K562 (cell line): ENCODE measurements at regions not wholly inside any gene's neighbourhood (a gene's known extent, or its start where the extent isn't known, plus 50 kb on each side); places are given as distances from the start of the nearest gene placed in this dataset.

Experiments used
- ATAC-seq: fragments of 200-7000 bp; cut with Tn5 transposase; 3 replicates; pipeline ENCODE4 v1.9.1; 2020; ENCODE audit warnings: moderate library complexity
- BruUV-seq: library from RNA; stranded (reverse); fragments of 400-500 nt; replicated peaks from 2 replicates; lab custom pipeline; 2021; lab: Mats Ljungman, UMichigan
- CTCF ChIA-PET: fragments of 300-600 bp; formaldehyde crosslinking; extraction: SDS; loops from one replicate; lab custom pipeline; 2021; ENCODE audit warnings: low intra/inter-chr PET ratio; lab: Yijun Ruan, JAX
- POLR2A ChIA-PET: fragments of 300-600, 350-650 bp; sonication (Branson Sonifier 250); formaldehyde crosslinking; extraction: SDS; loops from one replicate; lab custom pipeline; 2021; ENCODE audit warnings: antibody characterized with exemption, inconsistent platforms; lab: Yijun Ruan, JAX
- DNase-seq, 4 experiments: peaks; one replicate each; pipeline versions ENCODE4 v3.0.0 to v3.0.0-alpha.2; 2011 to 2018; ENCODE audit warnings: low spot score in 3 of 4, mixed read lengths in 3 of 4; ENCODE audit errors: extremely low read depth in 1 of 4
- FAIRE-seq: peaks from 2 replicates; lab custom pipeline; 2011; peaks lifted over from hg19 to GRCh38; lab: Jason Lieb, UNC
- H2AFZ ChIP-seq: 2 replicates; pipeline ENCODE4 v1.6.0; 2011; ENCODE audit warnings: low read depth, low read length, control low read depth, inconsistent platforms
- H3K27ac ChIP-seq: fragments of 200-600 bp; 3 replicates; pipeline ENCODE4 v1.8.0; 2011; ENCODE audit warnings: low read depth, mild to moderate bottlenecking, control low read depth, inconsistent platforms, low read length, moderate library complexity, mixed read lengths; ENCODE audit errors: extremely low read depth
- H3K27me3 ChIP-seq, 2 experiments: fragments of 300-600 bp in 1 of 2; 2 replicates in 1 of 2; 3 replicates in 1 of 2; pipeline versions ENCODE4 v1.6.0 to v1.8.0; 2011; ENCODE audit warnings: inconsistent platforms in 2 of 2, low read length in 2 of 2, mild to moderate bottlenecking in 1 of 2, mixed read lengths in 1 of 2, moderate library complexity in 1 of 2; ENCODE audit not compliant: control insufficient read depth in 2 of 2, insufficient read depth in 2 of 2
- H3K36me3 ChIP-seq: fragments of 300-600 bp; 3 replicates; pipeline ENCODE4 v1.8.0; 2011; ENCODE audit warnings: mild to moderate bottlenecking, low read length, inconsistent platforms; ENCODE audit not compliant: control insufficient read depth, insufficient read depth
- H3K4me1 ChIP-seq, 2 experiments: fragments of 200-600 bp in 1 of 2; replicated peaks in 1 of 2; 2 replicates in 1 of 2; 3 replicates in 1 of 2; pipeline versions ENCODE4 v1.5.1 to v1.8.0; 2011; ENCODE audit warnings: inconsistent platforms in 2 of 2, low read length in 2 of 2, mild to moderate bottlenecking in 1 of 2, mixed read lengths in 1 of 2, moderate library complexity in 1 of 2; ENCODE audit not compliant: control insufficient read depth in 2 of 2, insufficient read depth in 2 of 2
- H3K4me2 ChIP-seq: 2 replicates; pipeline ENCODE4 v1.6.1; 2011; ENCODE audit warnings: low read length, control low read depth, inconsistent platforms, mixed read lengths; ENCODE audit not compliant: insufficient read depth
- H3K4me3 ChIP-seq: fragments of 200-600 bp; sonication (generic), shearing (Covaris generic); 2 replicates; pipeline ENCODE4 v1.5.1; 2016; ENCODE audit warnings: control low read depth, inconsistent platforms
- H3K79me2 ChIP-seq: fragments of 200-600 bp; 3 replicates; pipeline ENCODE4 v1.8.0; 2011; ENCODE audit warnings: low read length, inconsistent platforms; ENCODE audit not compliant: control insufficient read depth, insufficient read depth
- H3K9ac ChIP-seq, 2 experiments: 2 replicates each; pipeline versions ENCODE4 v1.6.0 to v1.6.1; 2011; ENCODE audit warnings: low read depth in 2 of 2, low read length in 2 of 2, control low read depth in 1 of 2, inconsistent platforms in 1 of 2, mild to moderate bottlenecking in 1 of 2, mixed read lengths in 1 of 2; ENCODE audit not compliant: insufficient read depth in 1 of 2
- H3K9me1 ChIP-seq: one replicate; pipeline ENCODE4 v1.6.0; 2011; ENCODE audit warnings: inconsistent platforms, mild to moderate bottlenecking, low read length, moderate library complexity; ENCODE audit not compliant: control insufficient read depth, insufficient read depth
- H3K9me3 ChIP-seq: replicated peaks from 2 replicates; pipeline ENCODE4 v1.5.1; 2011; ENCODE audit warnings: low read depth, low read length, inconsistent platforms; ENCODE audit not compliant: control insufficient read depth, insufficient read depth
- H4K20me1 ChIP-seq: replicated peaks from 2 replicates; pipeline ENCODE4 v1.6.1; 2011; ENCODE audit warnings: low read length, inconsistent platforms, mixed read lengths; ENCODE audit not compliant: control insufficient read depth, insufficient read depth
- ARHGAP35 ChIP-seq: fragments of 450-650 bp; IDR thresholded peaks from 2 replicates; pipeline ENCODE4 v1.6.1; 2018; ENCODE audit not compliant: partially characterized antibody
- ASH1L ChIP-seq: fragments of 450-650 bp; IDR thresholded peaks from 2 replicates; pipeline ENCODE4 v1.6.1; 2018; ENCODE audit warnings: borderline replicate concordance, mild to moderate bottlenecking, low read depth; ENCODE audit not compliant: partially characterized antibody
- CBFA2T2 ChIP-seq: fragments of 450-650 bp; conservative IDR thresholded peaks from 2 replicates; pipeline ENCODE4 v1.6.1; 2017; ENCODE audit warnings: mild to moderate bottlenecking
- EGR1 ChIP-seq: fragments of 450-650 bp; conservative IDR thresholded peaks from 2 replicates; pipeline ENCODE4 v1.6.1; 2017; ENCODE audit warnings: mild to moderate bottlenecking
- EP400 ChIP-seq: fragments of 450-650 bp; IDR thresholded peaks from 2 replicates; pipeline ENCODE4 v1.6.1; 2017; ENCODE audit warnings: antibody characterized with exemption, mild to moderate bottlenecking, moderate library complexity
- FUS ChIP-seq: fragments of 200-400 bp; formaldehyde crosslinking; optimal IDR thresholded peaks from 2 replicates; pipeline ENCODE3; 2017; ENCODE audit warnings: low read depth, low read length
- GABPA ChIP-seq: fragments of 200-800 bp; sonication (Bioruptor generic); conservative IDR thresholded peaks from 2 replicates; pipeline ENCODE4 v1.6.1; 2016; ENCODE audit warnings: low read depth, missing genetic modification characterization, missing compliant biosample characterization
- KAT8 ChIP-seq: fragments of 450-650 bp; IDR thresholded peaks from 2 replicates; pipeline ENCODE4 v1.6.1; 2016; ENCODE audit warnings: low read depth, mild to moderate bottlenecking
- NFYB ChIP-seq: IDR thresholded peaks from 2 replicates; pipeline ENCODE4 v1.6.1; 2011; ENCODE audit warnings: mild to moderate bottlenecking, moderate library complexity; ENCODE audit not compliant: insufficient read length; ENCODE audit errors: extremely low read depth
- PCBP2 ChIP-seq: fragments of 200-400 bp; formaldehyde crosslinking; IDR thresholded peaks from 2 replicates; pipeline ENCODE4 v1.6.1; 2018; ENCODE audit warnings: low read length, low read depth, mild to moderate bottlenecking, moderate library complexity; ENCODE audit not compliant: poor library complexity, severe bottlenecking
- RBM17 ChIP-seq: fragments of 200-400 bp; formaldehyde crosslinking; IDR thresholded peaks from 2 replicates; pipeline ENCODE4 v1.6.1; 2017; ENCODE audit warnings: low read depth, mild to moderate bottlenecking, low read length, borderline replicate concordance
- SRSF3 ChIP-seq: fragments of 200-400 bp; formaldehyde crosslinking; IDR thresholded peaks from 2 replicates; pipeline ENCODE4 v1.6.1; 2016; ENCODE audit warnings: mild to moderate bottlenecking, low read length, moderate library complexity; ENCODE audit not compliant: insufficient read depth
- SUPT5H ChIP-seq: fragments of 450-650 bp; IDR thresholded peaks from 2 replicates; pipeline ENCODE4 v1.6.1; 2016
- TEAD2 ChIP-seq: fragments of 450-650 bp; IDR thresholded peaks from 2 replicates; pipeline ENCODE4 v1.6.1; 2016; ENCODE audit warnings: missing genetic modification characterization, control low read depth, missing compliant biosample characterization
- ZNF175 ChIP-seq: fragments of 200-800 bp; sonication (Bioruptor generic); IDR thresholded peaks from 2 replicates; pipeline ENCODE4 v1.6.1; 2016; ENCODE audit warnings: low read depth, mild to moderate bottlenecking, missing genetic modification characterization, missing compliant biosample characterization
- ZSCAN29 ChIP-seq: fragments of 450-650 bp; IDR thresholded peaks from 2 replicates; pipeline ENCODE4 v1.6.1; 2017
- WGBS: fragments of 100-300 bp; shearing (Covaris generic); methylation state at CpG from one replicate; pipeline ENCODE4 v1.1.6; 2016; ENCODE audit warnings: low coverage, mixed read lengths; ENCODE audit not compliant: insufficient coverage; ENCODE audit errors: missing lambda C conversion rate; 5-methylcytosine and 5-hydroxymethylcytosine counted together
- in situ Hi-C: fragments of 300-500 bp; cut with MboI; formaldehyde crosslinking; loops from 4 replicates; pipeline ENCODE4 v1.15.0; 2018; ENCODE audit warnings: inconsistent platforms, mixed read lengths
- intact Hi-C: fragments of 100-400 bp; cut with micrococcal nuclease; formaldehyde crosslinking; loops from 2 replicates; pipeline ENCODE4 v1.14.2; 2022
- TF ChIP-seq, protein P1 (sequence below): sonication (generic); formaldehyde crosslinking; IDR thresholded peaks from 2 replicates; pipeline ENCODE4 v1.8.1; 2023; ENCODE audit warnings: mild to moderate bottlenecking, missing genetic modification reagents
- TF ChIP-seq, protein P2 (sequence below): fragments of 450-650 bp; formaldehyde crosslinking; IDR thresholded peaks from 2 replicates; pipeline ENCODE4 v1.4.0; 2022; ENCODE audit warnings: missing genetic modification characterization
- TF ChIP-seq, protein P3 (sequence below): fragments of 150-350 bp; IDR thresholded peaks from 2 replicates; pipeline ENCODE4 v1.6.1; 2014; ENCODE audit warnings: low read depth, mild to moderate bottlenecking, low read length, borderline replicate concordance

DNA sequence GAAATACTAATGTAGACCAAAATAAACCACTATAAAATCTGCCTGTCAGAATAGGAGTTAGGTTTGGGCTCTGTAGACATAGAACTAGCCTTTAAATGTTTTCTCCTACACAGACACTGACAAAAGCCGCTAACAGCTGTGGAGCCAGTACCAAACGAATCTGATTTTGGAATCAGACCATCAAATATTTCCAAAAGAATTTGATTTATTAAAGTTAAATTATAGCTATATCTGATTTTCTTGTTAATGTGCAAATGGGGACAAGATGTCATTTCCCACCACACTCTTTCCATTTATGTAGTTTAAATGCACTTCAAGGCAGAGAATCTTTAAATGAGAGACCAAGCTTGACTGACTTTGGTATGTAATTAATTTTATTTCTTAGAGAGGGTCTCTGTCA lies 343.4 kb upstream of the FIGN start:
- H3K79me2 ChIP-seq: no peaks in the 10 kb centered on the region
- H3K9me1 ChIP-seq: no peaks in the 10 kb centered on the region
- BruUV-seq: no TSS peak
- H3K27ac ChIP-seq: no peak overlapping the region
- no peak overlapping the region for H3K4me2 ChIP-seq
- FAIRE-seq: no peak
- no peak for TF ChIP-seq GABPA (tag)
- TF ChIP-seq ZNF175: no peak
- TF ChIP-seq, protein P1, sequence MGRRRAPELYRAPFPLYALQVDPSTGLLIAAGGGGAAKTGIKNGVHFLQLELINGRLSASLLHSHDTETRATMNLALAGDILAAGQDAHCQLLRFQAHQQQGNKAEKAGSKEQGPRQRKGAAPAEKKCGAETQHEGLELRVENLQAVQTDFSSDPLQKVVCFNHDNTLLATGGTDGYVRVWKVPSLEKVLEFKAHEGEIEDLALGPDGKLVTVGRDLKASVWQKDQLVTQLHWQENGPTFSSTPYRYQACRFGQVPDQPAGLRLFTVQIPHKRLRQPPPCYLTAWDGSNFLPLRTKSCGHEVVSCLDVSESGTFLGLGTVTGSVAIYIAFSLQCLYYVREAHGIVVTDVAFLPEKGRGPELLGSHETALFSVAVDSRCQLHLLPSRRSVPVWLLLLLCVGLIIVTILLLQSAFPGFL: no peak
- no peak for TF ChIP-seq RBM17
- no peak for TF ChIP-seq ARHGAP35
- no peak for TF ChIP-seq TEAD2 (tag)
- no peak for TF ChIP-seq PCBP2
- TF ChIP-seq CBFA2T2: no peak
- TF ChIP-seq, protein P2, sequence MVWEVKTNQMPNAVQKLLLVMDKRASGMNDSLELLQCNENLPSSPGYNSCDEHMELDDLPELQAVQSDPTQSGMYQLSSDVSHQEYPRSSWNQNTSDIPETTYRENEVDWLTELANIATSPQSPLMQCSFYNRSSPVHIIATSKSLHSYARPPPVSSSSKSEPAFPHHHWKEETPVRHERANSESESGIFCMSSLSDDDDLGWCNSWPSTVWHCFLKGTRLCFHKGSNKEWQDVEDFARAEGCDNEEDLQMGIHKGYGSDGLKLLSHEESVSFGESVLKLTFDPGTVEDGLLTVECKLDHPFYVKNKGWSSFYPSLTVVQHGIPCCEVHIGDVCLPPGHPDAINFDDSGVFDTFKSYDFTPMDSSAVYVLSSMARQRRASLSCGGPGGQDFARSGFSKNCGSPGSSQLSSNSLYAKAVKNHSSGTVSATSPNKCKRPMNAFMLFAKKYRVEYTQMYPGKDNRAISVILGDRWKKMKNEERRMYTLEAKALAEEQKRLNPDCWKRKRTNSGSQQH (CRISPR knock-in tag): no peak
- no peak for TF ChIP-seq FUS
- TF ChIP-seq SUPT5H: no peak
- no peak for TF ChIP-seq EGR1
- no peak for TF ChIP-seq ASH1L
- TF ChIP-seq ZSCAN29: no peak
- TF ChIP-seq EP400: no peak
- TF ChIP-seq NFYB: no peak
- no peak for TF ChIP-seq KAT8
- no peak for TF ChIP-seq SRSF3
- TF ChIP-seq, protein P3, sequence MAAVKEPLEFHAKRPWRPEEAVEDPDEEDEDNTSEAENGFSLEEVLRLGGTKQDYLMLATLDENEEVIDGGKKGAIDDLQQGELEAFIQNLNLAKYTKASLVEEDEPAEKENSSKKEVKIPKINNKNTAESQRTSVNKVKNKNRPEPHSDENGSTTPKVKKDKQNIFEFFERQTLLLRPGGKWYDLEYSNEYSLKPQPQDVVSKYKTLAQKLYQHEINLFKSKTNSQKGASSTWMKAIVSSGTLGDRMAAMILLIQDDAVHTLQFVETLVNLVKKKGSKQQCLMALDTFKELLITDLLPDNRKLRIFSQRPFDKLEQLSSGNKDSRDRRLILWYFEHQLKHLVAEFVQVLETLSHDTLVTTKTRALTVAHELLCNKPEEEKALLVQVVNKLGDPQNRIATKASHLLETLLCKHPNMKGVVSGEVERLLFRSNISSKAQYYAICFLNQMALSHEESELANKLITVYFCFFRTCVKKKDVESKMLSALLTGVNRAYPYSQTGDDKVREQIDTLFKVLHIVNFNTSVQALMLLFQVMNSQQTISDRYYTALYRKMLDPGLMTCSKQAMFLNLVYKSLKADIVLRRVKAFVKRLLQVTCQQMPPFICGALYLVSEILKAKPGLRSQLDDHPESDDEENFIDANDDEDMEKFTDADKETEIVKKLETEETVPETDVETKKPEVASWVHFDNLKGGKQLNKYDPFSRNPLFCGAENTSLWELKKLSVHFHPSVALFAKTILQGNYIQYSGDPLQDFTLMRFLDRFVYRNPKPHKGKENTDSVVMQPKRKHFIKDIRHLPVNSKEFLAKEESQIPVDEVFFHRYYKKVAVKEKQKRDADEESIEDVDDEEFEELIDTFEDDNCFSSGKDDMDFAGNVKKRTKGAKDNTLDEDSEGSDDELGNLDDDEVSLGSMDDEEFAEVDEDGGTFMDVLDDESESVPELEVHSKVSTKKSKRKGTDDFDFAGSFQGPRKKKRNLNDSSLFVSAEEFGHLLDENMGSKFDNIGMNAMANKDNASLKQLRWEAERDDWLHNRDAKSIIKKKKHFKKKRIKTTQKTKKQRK: no peak
- TF ChIP-seq, all 486 proteins: peak for 0
- no peak overlapping the region for H2AFZ ChIP-seq
- in situ Hi-C loops (no loop called here), intact Hi-C loops (no loop called here)
- no peak overlapping the region for H3K9ac ChIP-seq
- CTCF ChIA-PET: no interaction called here
- 0% methylated on average over 2 of the region's 2 CpGs for WGBS
- DNase-seq: no peak
- H3K9me3 ChIP-seq: peaks cover 4% of the 10 kb centered on the region; the same call in 1 of the 2 replicates
- H4K20me1 ChIP-seq: no peaks in the 10 kb centered on the region
- ATAC-seq: no peak
- no peak overlapping the region for H3K4me3 ChIP-seq
- H3K36me3 ChIP-seq: no peaks in the 10 kb centered on the region
- no peaks in the 10 kb centered on the region for H3K4me1 ChIP-seq
- H3K27me3 ChIP-seq: no peaks in the 10 kb centered on the region
- POLR2A ChIA-PET: no interaction called here
